ENCODE measurements at regions not wholly inside any gene's neighbourhood (a gene's known extent, or its start where the extent isn't known, plus 50 kb on each side); places are given as distances from the start of the nearest gene placed in this dataset.

DNA sequence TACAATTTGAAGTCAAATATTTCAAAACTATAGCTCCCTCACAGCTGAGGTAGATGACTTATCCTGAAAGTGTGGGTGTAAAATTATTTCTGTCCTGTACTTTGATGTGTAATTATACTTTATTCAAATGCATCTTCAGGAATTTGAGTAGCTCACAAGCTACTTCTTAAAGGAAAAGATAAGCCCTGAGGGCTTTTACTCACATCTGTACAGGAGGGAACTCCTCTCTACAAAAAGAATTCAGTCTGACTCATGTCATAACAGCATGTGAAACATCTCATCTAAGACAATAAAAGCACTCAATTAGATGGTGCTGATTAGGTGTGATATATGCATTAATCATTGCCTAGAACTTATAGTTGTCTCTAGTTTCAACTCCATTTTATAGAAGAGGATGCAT is 452.0 kb downstream of the PRKD1 start:
- DNase-seq (ENCODE audit: low read depth), result no peak
- no peak overlapping the region for H3K4me3 ChIP-seq (ENCODE audit: low read length)
- TF ChIP-seq, protein P1, sequence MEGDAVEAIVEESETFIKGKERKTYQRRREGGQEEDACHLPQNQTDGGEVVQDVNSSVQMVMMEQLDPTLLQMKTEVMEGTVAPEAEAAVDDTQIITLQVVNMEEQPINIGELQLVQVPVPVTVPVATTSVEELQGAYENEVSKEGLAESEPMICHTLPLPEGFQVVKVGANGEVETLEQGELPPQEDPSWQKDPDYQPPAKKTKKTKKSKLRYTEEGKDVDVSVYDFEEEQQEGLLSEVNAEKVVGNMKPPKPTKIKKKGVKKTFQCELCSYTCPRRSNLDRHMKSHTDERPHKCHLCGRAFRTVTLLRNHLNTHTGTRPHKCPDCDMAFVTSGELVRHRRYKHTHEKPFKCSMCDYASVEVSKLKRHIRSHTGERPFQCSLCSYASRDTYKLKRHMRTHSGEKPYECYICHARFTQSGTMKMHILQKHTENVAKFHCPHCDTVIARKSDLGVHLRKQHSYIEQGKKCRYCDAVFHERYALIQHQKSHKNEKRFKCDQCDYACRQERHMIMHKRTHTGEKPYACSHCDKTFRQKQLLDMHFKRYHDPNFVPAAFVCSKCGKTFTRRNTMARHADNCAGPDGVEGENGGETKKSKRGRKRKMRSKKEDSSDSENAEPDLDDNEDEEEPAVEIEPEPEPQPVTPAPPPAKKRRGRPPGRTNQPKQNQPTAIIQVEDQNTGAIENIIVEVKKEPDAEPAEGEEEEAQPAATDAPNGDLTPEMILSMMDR (conservative IDR thresholded peaks at IDR 0.05; ENCODE audit: low read depth, low read length), result no peak

DNA sequence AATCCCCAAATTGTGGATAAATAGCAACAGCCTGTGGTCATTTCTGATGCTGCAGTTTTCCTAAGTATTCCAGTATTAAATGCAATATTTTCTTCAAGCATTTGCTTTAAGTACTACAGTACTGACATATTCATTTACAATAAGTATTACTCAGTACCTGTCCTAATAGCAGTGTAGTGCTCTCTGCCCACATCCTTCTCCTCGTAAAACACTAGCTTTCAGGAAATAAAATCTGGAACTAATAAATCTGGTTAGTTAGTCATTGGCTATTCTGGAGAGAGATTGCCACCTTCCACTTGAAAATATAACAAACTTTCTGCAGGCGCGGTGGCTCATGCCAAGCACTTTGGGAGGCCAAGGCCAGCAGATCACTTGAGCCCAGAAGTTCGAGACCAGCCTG is 441.5 kb downstream of the PRKD1 start:
- no peak overlapping the region for H3K4me3 ChIP-seq (ENCODE audit: low read length)
- no peak for DNase-seq (ENCODE audit: low read depth)
- TF ChIP-seq, protein P1 (conservative IDR thresholded peaks at IDR 0.05; ENCODE audit: low read depth, low read length), result no peak

DNA sequence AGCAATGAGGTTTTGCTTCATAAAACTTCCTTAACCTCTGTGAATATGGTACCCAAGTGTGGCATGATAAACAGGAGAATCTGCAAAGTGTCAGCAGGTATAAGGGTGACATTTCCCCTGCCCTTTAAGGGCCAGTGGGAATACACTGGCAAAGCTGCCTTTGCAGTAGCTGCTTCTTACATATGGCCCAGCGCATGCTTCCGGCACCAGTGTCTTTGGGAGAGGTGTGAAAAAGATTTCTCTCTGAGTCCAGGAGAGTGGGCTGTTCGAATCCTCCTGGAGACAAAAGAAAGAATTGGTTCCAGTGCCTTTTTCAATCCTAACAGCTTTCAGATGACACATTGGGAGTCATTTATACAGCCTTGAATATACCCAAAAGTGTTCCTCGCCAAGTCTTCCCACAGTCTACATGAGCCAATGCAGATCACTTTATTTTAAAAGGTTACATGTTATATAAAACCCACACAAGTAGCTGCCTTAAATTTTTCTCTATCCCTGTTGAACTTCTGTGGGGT is 437.7 kb downstream of the PRKD1 start:
- TF ChIP-seq, protein P1 (conservative IDR thresholded peaks at IDR 0.05; ENCODE audit: low read depth, low read length), result no peak
- DNase-seq (ENCODE audit: low read depth), result no peak
- no peak overlapping the region for H3K4me3 ChIP-seq (ENCODE audit: low read length)

DNA sequence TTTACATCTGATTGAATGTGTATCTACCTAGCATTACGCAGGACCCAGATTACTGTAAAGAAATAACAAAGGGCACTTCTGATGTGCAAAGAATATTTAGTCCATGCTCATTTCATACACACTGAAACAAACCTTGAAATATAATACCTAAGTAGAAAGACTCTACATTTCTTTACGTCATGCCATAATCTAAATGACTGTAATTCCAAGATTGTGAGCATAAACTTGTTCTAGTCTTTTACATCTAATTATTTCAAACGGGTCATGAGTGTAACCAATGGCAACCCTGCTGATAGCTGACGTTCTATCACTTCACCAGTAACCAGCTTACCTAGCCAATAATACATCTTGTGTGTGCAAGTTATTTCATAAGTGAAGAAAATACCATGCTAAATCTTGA is 433.8 kb downstream of the PRKD1 start:
- no peak for DNase-seq (ENCODE audit: low read depth)
- H3K4me3 ChIP-seq (ENCODE audit: low read length), result no peak overlapping the region
- TF ChIP-seq, protein P1 (conservative IDR thresholded peaks at IDR 0.05; ENCODE audit: low read depth, low read length), result no peak

DNA sequence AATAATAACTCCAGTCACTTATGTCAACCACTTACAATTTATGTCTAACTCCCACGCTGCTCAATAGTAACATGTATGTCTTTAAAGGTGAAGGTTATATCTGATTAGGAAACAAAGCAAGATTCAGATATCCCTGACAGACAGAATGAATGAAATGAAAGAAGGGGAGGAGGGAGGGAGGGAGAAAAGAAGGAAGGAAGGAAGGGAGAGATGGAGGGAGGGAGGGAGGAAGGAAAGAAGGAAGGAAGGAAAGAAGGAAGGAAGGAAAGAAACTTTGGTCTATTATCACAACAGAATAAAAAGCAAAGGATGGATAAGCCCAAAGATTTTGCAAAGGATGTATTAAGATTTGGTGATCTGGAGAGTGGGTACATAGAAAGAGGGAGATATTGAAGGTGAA is 433.3 kb downstream of the PRKD1 start:
- no peak for DNase-seq (ENCODE audit: low read depth)
- TF ChIP-seq, protein P1 (conservative IDR thresholded peaks at IDR 0.05; ENCODE audit: low read depth, low read length), result no peak
- H3K4me3 ChIP-seq (ENCODE audit: low read length), result no peak overlapping the region

DNA sequence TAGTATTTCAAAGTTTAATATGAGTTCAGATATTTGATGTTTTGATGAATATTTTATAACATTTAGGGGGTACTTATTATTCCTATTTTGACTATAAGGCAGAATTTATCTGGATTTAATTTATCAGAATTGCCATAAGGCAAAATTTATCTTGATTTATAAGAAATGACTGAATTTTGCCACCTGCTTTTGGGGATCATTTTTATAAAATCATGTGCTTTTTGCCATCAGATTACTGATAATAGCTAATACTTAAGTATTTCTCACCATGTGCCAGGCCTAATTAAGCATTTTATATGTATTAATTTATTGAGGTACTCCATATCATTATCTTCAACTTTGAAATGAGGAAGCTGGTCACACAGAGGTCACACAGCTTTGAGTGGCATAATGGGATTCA is 423.7 kb downstream of the PRKD1 start:
- no peak overlapping the region for H3K4me3 ChIP-seq (ENCODE audit: low read length)
- no peak for DNase-seq (ENCODE audit: low read depth)
- TF ChIP-seq, protein P1 (conservative IDR thresholded peaks at IDR 0.05; ENCODE audit: low read depth, low read length), result no peak

DNA sequence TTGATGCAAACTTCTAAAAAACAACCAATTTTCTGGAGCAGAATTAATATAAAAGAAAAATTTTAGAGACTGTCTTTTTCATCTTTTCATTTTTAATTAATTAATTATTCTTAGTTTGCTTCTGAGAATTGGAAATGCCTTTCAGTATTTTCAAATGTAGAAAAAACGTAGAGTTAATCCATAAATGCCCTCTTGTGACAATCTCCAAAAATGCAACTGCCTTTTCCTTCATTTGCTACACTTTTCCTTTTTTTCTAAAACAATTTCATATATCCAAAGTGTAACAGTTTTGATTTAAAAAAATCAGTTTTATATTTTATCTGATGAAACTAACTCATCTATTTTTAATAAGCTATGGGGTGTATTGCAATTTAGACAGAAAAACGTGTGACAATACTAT is 409.3 kb downstream of the PRKD1 start:
- TF ChIP-seq, protein P1 (conservative IDR thresholded peaks at IDR 0.05; ENCODE audit: low read depth, low read length), result peak; percentile 43
- DNase-seq (ENCODE audit: low read depth), result no peak
- H3K4me3 ChIP-seq (ENCODE audit: low read length), result no peak overlapping the region

Measured in retinal pigment epithelial cell (primary cell).